Thoracic aorta (tissue), 2 donors: ENCODE measurements at regions not wholly inside any gene's neighbourhood (a gene's known extent, or its start where the extent isn't known, plus 50 kb on each side); places are given as distances from the start of the nearest gene placed in this dataset.

Experiments
- ATAC-seq: fragments of 150-250 bp; one replicate; pipeline ENCODE4 v1.8.0; 2017; ENCODE audit warnings: low read depth; ENCODE audit not compliant: insufficient number of reproducible peaks, low FRiP score
- DNase-seq: peaks from one replicate; pipeline ENCODE4 v3.0.0-alpha.2; 2020; ENCODE audit warnings: low spot score
- H3K27ac ChIP-seq, 2 donors: fragments of 200-600 bp; sonication (generic); 1 replicate in 1 of 2; 2 replicates in 1 of 2; pipeline ENCODE4 v1.5.1; 2016; ENCODE audit warnings: mild to moderate bottlenecking in 2 of 2, moderate library complexity in 2 of 2
- H3K27me3 ChIP-seq: fragments of 200-600 bp; sonication (generic); replicated peaks from 2 replicates; pipeline ENCODE4 v1.6.0; 2016; ENCODE audit warnings: mild to moderate bottlenecking; ENCODE audit not compliant: insufficient read depth
- H3K36me3 ChIP-seq: fragments of 200-600 bp; sonication (generic); one replicate; pipeline ENCODE4 v1.5.1; 2016
- H3K4me1 ChIP-seq, 2 donors: fragments of 200-600 bp; sonication (generic); 1 replicate in 1 of 2; 2 replicates in 1 of 2; pipeline versions ENCODE4 v1.5.1 to v1.6.0; 2016; ENCODE audit warnings: low read depth in 2 of 2, mild to moderate bottlenecking in 1 of 2; ENCODE audit not compliant: control insufficient read depth in 1 of 2
- H3K4me3 ChIP-seq: fragments of 200-600 bp; sonication (generic); 2 replicates; pipeline ENCODE4 v1.5.1; 2016; ENCODE audit warnings: mild to moderate bottlenecking
- H3K9me3 ChIP-seq: fragments of 200-600 bp; sonication (generic); 2 replicates; pipeline ENCODE4 v1.5.1; 2016
- CTCF ChIP-seq: fragments of 200-600 bp; sonication (generic); IDR thresholded peaks from one replicate; pipeline ENCODE4 v1.5.1; 2019; ENCODE audit warnings: antibody characterized with exemption

GRCh38 chr9:91483189-91483691 lies 59.6 kb upstream of the NFIL3 start:
- peaks cover 8 to 35% of the 10 kb centered on the region in 2 donors for H3K4me1 ChIP-seq
- peak; percentile 85 for ATAC-seq
- H3K4me3 ChIP-seq = peak overlapping the region; percentile 4
- TF ChIP-seq CTCF = no peak
- DNase-seq = peak; percentile 63
- H3K27me3 ChIP-seq = no peaks in the 10 kb centered on the region
- H3K27ac ChIP-seq = peak overlapping the region; percentile 73 to 82
- no peaks in the 10 kb centered on the region for H3K9me3 ChIP-seq
- no peaks in the 10 kb centered on the region for H3K36me3 ChIP-seq

- Histone ChIP-seq H3K4me1 (peaks cover 5 to 35% of the 10 kb centered on the region in 2 donors), H3K27ac (peak overlapping the region in 1 of 2 donors; percentile 73), H3K27me3 (no peaks in the 10 kb centered on the region), H3K9me3 (no peaks in the 10 kb centered on the region), H3K4me3 (no peak overlapping the region), H3K36me3 (no peaks in the 10 kb centered on the region)
- DNase-seq (no peak), ATAC-seq (no peak)
- no peak for TF ChIP-seq CTCF
Measured at GRCh38 chr9:91481972-91482371, 58.3 kb upstream of the NFIL3 start.

- TF ChIP-seq CTCF = no peak
- no peaks in the 10 kb centered on the region for H3K36me3 ChIP-seq
- H3K4me1 ChIP-seq = peaks cover 0 to 9% of the 10 kb centered on the region in 2 donors
- H3K9me3 ChIP-seq = peaks cover 4% of the 10 kb centered on the region
- ATAC-seq = no peak
- H3K4me3 ChIP-seq = no peak overlapping the region
- H3K27ac ChIP-seq = no peak overlapping the region
- DNase-seq = no peak
- H3K27me3 ChIP-seq = no peaks in the 10 kb centered on the region
Measured at GRCh38 chr9:91477106-91477505, 53.5 kb upstream of the NFIL3 start.

GRCh38 chr9:91474656-91475055 lies 51.0 kb upstream of the NFIL3 start:
- Histone ChIP-seq H3K27ac (no peak overlapping the region), H3K9me3 (peaks cover 4% of the 10 kb centered on the region), H3K27me3 (no peaks in the 10 kb centered on the region), H3K36me3 (no peaks in the 10 kb centered on the region), H3K4me3 (no peak overlapping the region), H3K4me1 (peaks cover 0 to 2% of the 10 kb centered on the region in 2 donors)
- ATAC-seq = no peak
- no peak for DNase-seq
- TF ChIP-seq CTCF = no peak
